Fibroblast of lung (primary cell): ENCODE measurements at regions not wholly inside any gene's neighbourhood (a gene's known extent, or its start where the extent isn't known, plus 50 kb on each side); places are given as distances from the start of the nearest gene placed in this dataset.

Source experiments
- DNase-seq, 2 donors: peaks; one replicate each; pipeline versions ENCODE4 v3.0.0 to v3.0.0-alpha.2; 2010; ENCODE audit warnings: low read depth in 2 of 2
- H2AFZ ChIP-seq: 2 replicates; pipeline ENCODE4 v1.5.1; 2012; ENCODE audit warnings: low read length, control low read depth, inconsistent platforms
- H3K27ac ChIP-seq: 2 replicates; pipeline ENCODE4 v1.5.1; 2011; ENCODE audit warnings: low read length, control low read depth; ENCODE audit not compliant: insufficient read depth
- H3K27me3 ChIP-seq: 2 replicates; pipeline ENCODE4 v1.5.1; 2011; ENCODE audit warnings: mild to moderate bottlenecking, low read length; ENCODE audit not compliant: control insufficient read depth, insufficient read depth
- H3K36me3 ChIP-seq: 2 replicates; pipeline ENCODE4 v1.5.1; 2011; ENCODE audit warnings: low read length; ENCODE audit not compliant: control insufficient read depth, insufficient read depth
- H3K4me1 ChIP-seq: 2 replicates; pipeline ENCODE4 v1.5.1; 2011; ENCODE audit warnings: low read length; ENCODE audit not compliant: control insufficient read depth, insufficient read depth; ENCODE audit errors: extremely low read depth
- H3K4me2 ChIP-seq: 2 replicates; pipeline ENCODE4 v1.5.1; 2011; ENCODE audit warnings: low read length, control low read depth; ENCODE audit not compliant: insufficient read depth; ENCODE audit errors: extremely low read depth
- H3K4me3 ChIP-seq, 4 experiments: fragments of 200-600 bp in 1 of 4; sonication (generic) in 1 of 4; replicated peaks in 1 of 4; 2 replicates each; pipeline ENCODE4 v1.5.1; 2011 to 2016; ENCODE audit warnings: low read length in 4 of 4, low read depth in 3 of 4, mild to moderate bottlenecking in 3 of 4, control low read depth in 2 of 4, inconsistent platforms in 1 of 4, mixed read lengths in 1 of 4; ENCODE audit not compliant: insufficient read depth in 1 of 4; ENCODE audit errors: control extremely low read depth in 1 of 4
- H3K79me2 ChIP-seq: 2 replicates; pipeline ENCODE4 v1.5.1; 2012; ENCODE audit warnings: mild to moderate bottlenecking, low read length, inconsistent platforms; ENCODE audit not compliant: control insufficient read depth, insufficient read depth
- H3K9ac ChIP-seq: 2 replicates; pipeline ENCODE4 v1.5.1; 2011; ENCODE audit warnings: mild to moderate bottlenecking, low read length, control low read depth; ENCODE audit not compliant: insufficient read depth
- H3K9me3 ChIP-seq: 2 replicates; pipeline ENCODE4 v1.5.1; 2012; ENCODE audit warnings: low read depth, low read length; ENCODE audit not compliant: control insufficient read depth, insufficient read depth
- H4K20me1 ChIP-seq: 2 replicates; pipeline ENCODE4 v1.5.1; 2011; ENCODE audit warnings: low read length; ENCODE audit not compliant: control insufficient read depth, insufficient read depth; ENCODE audit errors: extremely low read depth
- CTCF ChIP-seq, 2 donors: IDR thresholded peaks in 1 of 2; conservative IDR thresholded peaks in 1 of 2; 1 replicate in 1 of 2; 2 replicates in 1 of 2; pipeline ENCODE4 v1.5.1; 2011 to 2012; ENCODE audit warnings: low read length in 2 of 2, control low read depth in 1 of 2, inconsistent platforms in 1 of 2, low read depth in 1 of 2, mild to moderate bottlenecking in 1 of 2
- EZH2 ChIP-seq: IDR thresholded peaks from 2 replicates; pipeline ENCODE4 v1.5.1; 2012; ENCODE audit warnings: low read length, control low read depth, mild to moderate bottlenecking; ENCODE audit errors: missing control alignments

- DNase-seq, result no peak
Observed at GRCh38 chr7:18189500-18190126, 162.0 kb upstream of the PRPS1L1 start.

GRCh38 chr7:18191341-18191740 lies 163.7 kb upstream of the PRPS1L1 start:
- no peak for DNase-seq
- Histone ChIP-seq H3K27ac (no peak overlapping the region), H3K27me3 (no peaks in the 10 kb centered on the region), H3K36me3 (no peaks in the 10 kb centered on the region), H3K79me2 (no peaks in the 10 kb centered on the region), H3K4me2 (no peak overlapping the region), H3K9me3 (no peaks in the 10 kb centered on the region), H3K4me1 (no peaks in the 10 kb centered on the region), H2AFZ (no peak overlapping the region), H3K4me3 (no peak overlapping the region), H4K20me1 (no peaks in the 10 kb centered on the region), H3K9ac (no peak overlapping the region)
- TF ChIP-seq CTCF (conservative IDR thresholded peaks at IDR 0.05 in 1 of 2, IDR thresholded peaks at IDR 0.05 in 1 of 2; ENCODE audit: low read depth in 1 of 2, low read length in 2 of 2), result no peak

More at GRCh38 chr7:18189500-18190126, 162.0 kb upstream of the PRPS1L1 start:
- H3K4me3 ChIP-seq, result no peak overlapping the region
- H2AFZ ChIP-seq, result no peak overlapping the region
- H3K4me1 ChIP-seq, result no peaks in the 10 kb centered on the region
- H3K9me3 ChIP-seq, result no peaks in the 10 kb centered on the region
- H3K4me2 ChIP-seq, result no peak overlapping the region
- no peaks in the 10 kb centered on the region for H3K79me2 ChIP-seq
- H3K27ac ChIP-seq, result no peak overlapping the region
- H3K27me3 ChIP-seq, result no peaks in the 10 kb centered on the region
- H3K9ac ChIP-seq, result no peak overlapping the region
- H3K36me3 ChIP-seq, result no peaks in the 10 kb centered on the region
- TF ChIP-seq EZH2 (no peak), CTCF (conservative IDR thresholded peaks at IDR 0.05 in 1 of 2, IDR thresholded peaks at IDR 0.05 in 1 of 2; ENCODE audit: low read depth in 1 of 2, low read length in 2 of 2) (no peak)
- H4K20me1 ChIP-seq, result no peaks in the 10 kb centered on the region

- no peaks in the 10 kb centered on the region for H3K36me3 ChIP-seq
- no peak overlapping the region for H3K4me2 ChIP-seq
- H3K4me1 ChIP-seq, result no peaks in the 10 kb centered on the region
- no peaks in the 10 kb centered on the region for H3K27me3 ChIP-seq
- no peak overlapping the region for H2AFZ ChIP-seq
- H3K4me3 ChIP-seq, result no peak overlapping the region
- H3K27ac ChIP-seq, result no peak overlapping the region
- no peak for DNase-seq
- H3K9me3 ChIP-seq, result no peaks in the 10 kb centered on the region
- no peak overlapping the region for H3K9ac ChIP-seq
- H3K79me2 ChIP-seq, result no peaks in the 10 kb centered on the region
- no peaks in the 10 kb centered on the region for H4K20me1 ChIP-seq
- no peak for TF ChIP-seq CTCF (conservative IDR thresholded peaks at IDR 0.05 in 1 of 2, IDR thresholded peaks at IDR 0.05 in 1 of 2; ENCODE audit: low read depth in 1 of 2, low read length in 2 of 2)
- TF ChIP-seq EZH2, result no peak
Observed at GRCh38 chr7:18191862-18192625, 164.4 kb upstream of the PRPS1L1 start.
